HepG2 (cell line): ENCODE measurements at regions not wholly inside any gene's neighbourhood (a gene's known extent, or its start where the extent isn't known, plus 50 kb on each side); places are given as distances from the start of the nearest gene placed in this dataset.

Experiments used
- MEIS2 ChIP-seq: sonication (generic); formaldehyde crosslinking; IDR thresholded peaks from 2 replicates; pipeline ENCODE4 v1.9.0; 2021; ENCODE audit warnings: mild to moderate bottlenecking, missing genetic modification reagents
- NFAT5 ChIP-seq: sonication (generic); formaldehyde crosslinking; IDR thresholded peaks from 2 replicates; pipeline ENCODE4 v1.4.0; 2020; ENCODE audit warnings: missing genetic modification reagents
- ZBTB39 ChIP-seq: sonication (generic); formaldehyde crosslinking; IDR thresholded peaks from 2 replicates; pipeline ENCODE4 v1.5.0; 2020; ENCODE audit warnings: missing genetic modification reagents
- ZNF20 ChIP-seq: sonication (generic); formaldehyde crosslinking; IDR thresholded peaks from 2 replicates; pipeline ENCODE4 v1.4.0; 2020; ENCODE audit warnings: mild to moderate bottlenecking, moderate library complexity, missing genetic modification reagents
- ZNF235 ChIP-seq: sonication (generic); formaldehyde crosslinking; IDR thresholded peaks from 2 replicates; pipeline ENCODE4 v1.8.1; 2023; ENCODE audit warnings: mild to moderate bottlenecking, missing genetic modification reagents, borderline replicate concordance
- ZNF292 ChIP-seq: sonication (generic); formaldehyde crosslinking; IDR thresholded peaks from 2 replicates; pipeline ENCODE4 v1.8.1; 2022; ENCODE audit warnings: mild to moderate bottlenecking, low read depth, missing genetic modification reagents, borderline replicate concordance
- ZNF740 ChIP-seq: sonication (generic); formaldehyde crosslinking; IDR thresholded peaks from 2 replicates; pipeline ENCODE4 v1.4.0; 2020; ENCODE audit warnings: missing genetic modification reagents

GRCh38 chr10:33712825-33713224 lies 378.4 kb upstream of the NRP1 start (continued):
- no peak for TF ChIP-seq ZBTB39 (CRISPR knock-in tag)
- TF ChIP-seq ZNF292 (CRISPR knock-in tag), result no peak
- TF ChIP-seq ZNF740 (CRISPR knock-in tag), result no peak
- no peak for TF ChIP-seq NFAT5
- no peak for TF ChIP-seq ZNF20 (CRISPR knock-in tag)
- TF ChIP-seq MEIS2, result no peak
- TF ChIP-seq ZNF235 (CRISPR knock-in tag), result no peak
